GM19468 (cell line): ENCODE measurements at regions not wholly inside any gene's neighbourhood (a gene's known extent, or its start where the extent isn't known, plus 50 kb on each side); places are given as distances from the start of the nearest gene placed in this dataset.

Source experiments
- ATAC-seq: cut with Tn5 transposase; IDR thresholded peaks from one replicate; pipeline ENCODE4 v1.9.1; 2021; ENCODE audit warnings: mild to moderate bottlenecking, moderate library complexity, moderate number of reproducible peaks; ENCODE audit not compliant: unreplicated experiment; ENCODE audit errors: extremely low read depth

- no peak for ATAC-seq
Measured at GRCh38 chr13:22648320-22648801, 532.4 kb upstream of the SGCG start.

GRCh38 chr13:22652796-22653195 is 528.0 kb upstream of the SGCG start:
- ATAC-seq: no peak

- no peak for ATAC-seq
Measured at GRCh38 chr13:22653866-22654265, 526.9 kb upstream of the SGCG start.

- no peak for ATAC-seq
Measured at GRCh38 chr13:22655106-22655852, 525.5 kb upstream of the SGCG start.

GRCh38 chr13:22662771-22663170 is 518.0 kb upstream of the SGCG start:
- ATAC-seq: no peak

DNA sequence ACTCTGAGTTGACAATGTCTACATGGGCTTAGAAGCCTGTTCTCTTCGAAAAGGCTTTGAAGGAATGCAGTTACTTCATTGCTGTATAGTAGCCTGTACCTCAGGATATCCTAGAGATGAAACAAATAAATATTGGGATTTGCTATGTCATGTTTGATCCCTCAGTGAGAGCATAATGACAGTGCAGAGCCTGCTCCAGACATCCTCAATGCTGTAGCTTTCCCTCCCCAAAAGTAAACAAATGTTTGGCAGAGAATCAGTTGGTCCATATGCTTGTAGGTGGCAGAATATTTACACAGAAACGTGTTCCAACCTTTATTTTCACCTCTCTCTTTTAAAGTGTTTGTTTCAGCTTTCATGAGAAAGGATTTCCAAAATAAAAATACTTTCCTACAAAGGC is 515.3 kb upstream of the SGCG start:
- ATAC-seq: no peak

DNA sequence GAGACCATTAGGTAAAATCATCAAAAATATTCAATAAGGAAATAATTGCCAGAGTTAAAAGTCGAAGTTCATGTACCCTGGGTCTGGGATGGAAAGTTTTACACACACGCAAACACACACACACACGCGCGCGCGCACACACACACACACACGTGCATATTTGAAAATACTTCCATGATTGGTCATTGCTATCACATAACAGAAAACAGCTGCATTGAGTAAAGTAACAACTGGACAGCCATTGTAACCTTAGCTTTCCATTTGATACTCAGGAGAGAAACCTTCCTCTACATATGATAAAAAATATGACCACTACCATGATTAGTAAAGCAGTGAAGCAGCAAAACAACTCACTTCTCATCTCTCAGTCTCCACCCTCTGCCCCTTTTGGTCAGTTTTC is 490.0 kb upstream of the SGCG start:
- ATAC-seq: no peak

GRCh38 chr13:22693691-22694090 is 487.1 kb upstream of the SGCG start:
- no peak for ATAC-seq

DNA sequence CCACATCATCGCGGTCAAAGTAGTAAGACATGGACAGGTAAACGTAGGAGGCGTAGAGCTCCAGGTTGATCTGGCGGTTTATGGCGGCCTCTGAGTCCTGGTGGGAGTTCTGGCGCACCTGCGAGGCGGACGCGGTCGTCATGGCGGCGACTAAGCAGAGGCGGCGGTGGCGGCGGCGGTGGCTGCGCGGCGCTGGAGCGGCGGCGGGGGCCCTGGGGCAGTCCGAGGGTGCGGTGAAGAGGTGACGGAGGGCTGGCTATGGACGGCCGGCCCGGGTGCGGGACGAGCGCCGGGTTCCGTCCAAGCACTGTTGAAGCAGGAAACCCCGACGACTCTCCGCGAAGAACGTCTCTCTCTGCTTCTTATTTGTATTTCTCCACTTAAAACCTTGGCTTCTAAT is 484.3 kb upstream of the SGCG start:
- ATAC-seq: no peak

DNA sequence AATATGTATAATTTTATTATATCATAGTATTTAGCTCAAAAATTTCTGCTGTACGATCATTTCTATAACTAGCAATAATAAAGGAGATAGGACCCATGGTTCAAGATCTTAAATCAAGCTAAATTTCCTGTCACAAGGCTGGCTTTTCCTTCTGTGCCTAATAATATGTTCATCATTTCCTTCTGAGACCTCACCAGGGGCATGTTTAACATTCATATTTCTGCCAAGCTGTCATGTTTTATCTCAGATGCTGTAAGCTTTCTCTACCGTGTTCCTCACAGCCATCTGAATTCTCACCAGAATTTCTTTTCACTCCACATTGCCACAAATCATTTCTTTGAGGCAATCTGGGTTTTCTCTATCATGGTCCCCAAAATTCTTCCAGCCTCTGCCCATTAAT is 482.3 kb upstream of the SGCG start:
- ATAC-seq: no peak

- ATAC-seq: no peak
Measured at GRCh38 chr13:22700246-22700887, 480.4 kb upstream of the SGCG start.

- no peak for ATAC-seq
Measured at GRCh38 chr13:22703601-22704209, 477.1 kb upstream of the SGCG start.

DNA sequence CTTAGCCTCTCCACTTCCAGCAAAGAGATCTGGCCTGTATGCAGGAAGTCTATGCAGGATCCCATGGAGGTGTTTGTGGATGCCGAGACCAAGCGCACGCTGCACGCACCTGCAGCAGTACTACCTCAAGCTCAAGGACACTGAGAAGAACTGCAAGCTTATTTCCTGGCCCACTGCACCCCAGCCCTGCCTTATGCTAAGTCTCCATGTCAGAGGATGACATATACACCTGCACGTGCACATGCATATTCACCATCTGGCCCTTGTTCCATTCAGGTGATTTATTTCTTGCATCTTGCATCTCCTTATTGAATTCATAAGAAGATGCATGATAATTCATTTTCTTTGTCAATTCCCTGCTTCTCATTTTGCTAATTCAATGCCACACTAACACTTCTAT is 472.8 kb upstream of the SGCG start:
- ATAC-seq: no peak

DNA sequence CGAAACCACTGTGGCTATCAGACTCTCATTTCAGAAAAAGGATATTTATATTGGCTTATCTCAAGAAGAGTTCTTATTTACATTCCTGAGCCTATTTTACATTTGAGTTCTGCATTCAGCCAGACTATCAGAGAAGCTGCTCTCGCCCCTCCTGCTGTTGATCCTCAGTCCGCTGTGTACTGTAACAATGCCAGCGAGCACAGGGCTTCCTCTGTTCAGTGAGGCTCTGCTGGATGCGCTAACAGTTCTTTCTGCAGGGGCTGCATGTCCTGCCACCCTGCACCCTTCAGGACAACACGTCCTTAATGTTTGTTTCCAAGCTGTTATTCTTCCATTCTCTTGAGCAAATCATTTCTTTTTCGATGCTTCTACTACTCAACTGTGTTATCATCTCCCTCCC is 463.7 kb upstream of the SGCG start:
- ATAC-seq: no peak

DNA sequence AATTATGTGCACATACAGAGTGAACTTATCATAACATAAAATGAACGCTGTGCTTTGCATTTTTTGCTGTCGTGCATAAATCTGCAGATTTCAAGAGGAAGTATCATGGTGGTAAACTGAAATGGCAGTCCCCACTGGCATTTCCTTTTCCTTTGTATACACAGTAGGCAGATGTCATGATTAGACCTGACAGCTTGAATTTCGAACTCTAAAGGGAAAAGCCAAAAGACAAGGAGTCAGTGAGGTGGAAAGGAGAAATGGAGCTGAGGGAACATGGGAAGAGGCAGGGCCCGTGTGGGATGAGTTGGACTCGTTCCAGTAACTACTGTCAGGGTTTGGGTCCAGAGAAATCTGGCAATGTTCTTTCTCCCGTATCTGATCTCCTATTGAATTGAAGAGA is 454.1 kb upstream of the SGCG start:
- ATAC-seq: no peak

GRCh38 chr13:22735011-22735995 is 445.5 kb upstream of the SGCG start:
- no peak for ATAC-seq

GRCh38 chr13:22736084-22736767 is 444.6 kb upstream of the SGCG start:
- ATAC-seq: no peak

- no peak for ATAC-seq
Measured at GRCh38 chr13:22736768-22737092, 444.0 kb upstream of the SGCG start.

DNA sequence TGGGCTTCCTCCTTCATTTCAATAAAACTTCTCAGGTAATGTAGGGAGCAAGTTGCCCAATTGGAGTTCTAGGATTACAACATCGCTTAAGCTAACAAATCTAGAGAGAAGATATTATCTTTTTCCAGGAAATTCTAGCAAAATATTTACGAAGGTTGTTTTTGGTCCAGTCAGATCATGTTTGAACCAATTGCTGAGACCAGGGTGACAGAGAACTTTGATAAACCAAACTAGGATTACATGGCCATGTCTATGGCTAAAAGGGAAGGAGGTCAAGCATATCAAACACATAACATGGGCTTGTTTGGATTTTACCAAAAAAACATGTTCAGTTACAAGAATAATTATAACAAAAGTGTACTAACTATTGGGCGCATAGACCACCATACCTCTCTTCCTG is 442.4 kb upstream of the SGCG start:
- no peak for ATAC-seq

DNA sequence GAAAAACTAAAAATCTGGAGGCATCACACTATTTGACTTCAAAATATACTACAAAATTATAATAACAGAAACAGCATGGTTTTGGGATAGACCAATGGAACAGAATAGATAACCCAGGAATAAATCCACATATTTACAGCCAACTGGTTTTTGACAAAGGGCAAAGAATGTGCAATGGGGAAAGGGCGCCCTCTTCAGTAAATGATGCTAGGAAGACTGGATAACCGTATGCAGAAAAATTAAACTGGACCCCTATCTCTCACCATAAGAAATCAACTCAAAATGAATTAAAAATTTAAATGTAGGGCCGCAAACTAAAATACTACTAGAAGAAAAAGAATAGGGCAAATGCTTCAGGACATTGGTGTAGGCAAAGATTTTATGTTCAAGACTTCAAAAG is 440.5 kb upstream of the SGCG start:
- ATAC-seq: no peak
